HG02981 (cell line): ENCODE measurements at regions not wholly inside any gene's neighbourhood (a gene's known extent, or its start where the extent isn't known, plus 50 kb on each side); places are given as distances from the start of the nearest gene placed in this dataset.

ENCODE experiments used
- ATAC-seq: cut with Tn5 transposase; IDR thresholded peaks from one replicate; pipeline ENCODE4 v1.9.1; 2021; ENCODE audit warnings: mild to moderate bottlenecking, moderate library complexity; ENCODE audit not compliant: unreplicated experiment

- no peak for ATAC-seq
These were observed 111.0 kb upstream of the PTCH1 start for GRCh38 chr9:95627802-95628201.

DNA sequence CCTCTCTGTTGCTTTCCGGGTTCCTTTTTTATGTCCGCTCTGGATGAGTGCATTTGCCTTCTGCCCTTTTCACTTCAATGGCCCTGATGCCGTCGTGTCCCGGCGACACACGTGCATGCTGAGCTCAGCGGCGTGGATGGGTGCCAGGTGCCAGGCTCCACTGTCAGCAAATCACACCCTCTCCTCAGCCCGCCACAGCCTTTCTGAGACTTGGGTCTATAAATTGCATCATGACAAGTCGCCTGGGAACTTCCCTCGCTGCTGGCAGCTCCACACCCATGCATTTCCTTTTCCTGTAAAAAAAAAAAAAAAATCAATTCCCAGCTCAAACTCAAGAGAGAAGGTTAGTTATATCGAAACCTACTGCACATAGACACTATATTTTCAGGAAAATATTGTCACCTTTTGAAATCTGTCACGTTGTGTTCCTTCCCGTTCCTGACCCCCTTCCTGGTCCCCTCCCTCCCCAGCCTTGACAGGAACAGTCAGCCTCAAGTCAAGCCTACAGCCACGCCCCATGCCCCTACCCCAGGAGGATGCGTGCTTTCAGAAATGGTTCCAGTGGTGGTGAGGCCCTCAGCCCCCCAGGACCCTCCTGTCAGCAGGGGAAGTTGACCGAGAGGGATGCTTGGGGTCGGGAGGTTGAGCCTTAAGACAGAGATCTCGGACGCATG lies 110.3 kb upstream of the PTCH1 start:
- no peak for ATAC-seq

- no peak for ATAC-seq
These were observed 109.6 kb upstream of the PTCH1 start for GRCh38 chr9:95626341-95626740.

GRCh38 chr9:95623640-95624039 lies 106.9 kb upstream of the PTCH1 start:
- no peak for ATAC-seq

DNA sequence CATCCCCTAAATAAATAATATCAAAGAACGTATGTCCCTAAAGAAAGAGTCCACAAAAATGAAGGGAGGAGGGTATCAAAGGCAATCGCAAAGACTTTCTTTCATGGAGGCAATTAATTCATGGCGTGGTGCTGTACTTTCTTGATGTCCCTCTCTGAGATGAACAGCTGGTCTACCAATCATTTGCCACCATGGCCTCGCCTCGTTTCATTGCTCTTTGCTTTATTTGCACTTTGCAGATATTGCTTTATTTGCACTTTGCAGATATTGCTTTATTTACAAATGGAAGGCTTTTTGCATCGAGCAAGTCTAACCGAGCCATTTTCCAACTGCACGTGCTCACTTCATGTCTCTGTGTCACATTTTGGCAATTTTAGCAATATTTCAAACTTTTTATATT lies 104.0 kb upstream of the PTCH1 start:
- ATAC-seq, result no peak

GRCh38 chr9:95620314-95620713 lies 103.5 kb upstream of the PTCH1 start:
- ATAC-seq, result no peak

DNA sequence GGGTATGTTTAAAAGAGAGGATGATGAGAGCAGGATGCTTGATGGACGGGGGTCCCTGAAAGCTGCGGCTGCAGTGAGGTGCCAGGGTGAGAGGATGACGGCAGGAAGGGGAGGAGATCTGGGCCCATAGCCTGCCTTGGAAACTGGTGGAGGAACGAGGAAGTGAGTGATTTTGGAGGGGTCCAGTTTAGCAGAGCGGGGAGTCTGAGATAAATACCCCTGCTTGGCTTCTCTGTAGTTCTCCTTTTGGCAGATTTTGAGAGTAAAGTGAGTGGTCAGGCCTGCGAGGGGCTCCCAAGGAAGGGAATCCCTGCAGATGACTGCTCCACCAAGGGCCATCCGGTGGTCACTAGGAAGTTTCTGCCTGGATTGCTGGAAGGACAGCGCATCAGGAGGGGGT lies 98.5 kb upstream of the PTCH1 start:
- no peak for ATAC-seq

DNA sequence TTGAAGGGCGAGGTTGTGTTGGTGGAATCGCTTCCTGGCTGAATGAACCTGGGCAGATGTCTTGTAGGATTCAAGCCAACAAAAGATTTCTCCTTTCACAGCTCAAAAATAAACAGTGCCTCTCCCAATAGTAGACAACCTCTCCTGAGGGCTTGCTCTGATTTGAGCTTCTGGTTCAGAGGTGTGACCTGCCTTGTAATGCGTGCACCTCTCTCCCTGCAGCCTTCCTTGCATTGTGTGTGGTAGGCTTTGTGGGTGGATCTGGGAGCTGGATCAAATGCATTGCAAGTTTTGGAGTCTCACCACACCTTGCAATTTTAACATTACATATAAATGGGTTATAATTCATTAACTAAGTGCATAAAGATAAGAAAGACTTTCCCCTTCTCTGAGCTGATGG lies 96.9 kb upstream of the PTCH1 start:
- ATAC-seq, result no peak

DNA sequence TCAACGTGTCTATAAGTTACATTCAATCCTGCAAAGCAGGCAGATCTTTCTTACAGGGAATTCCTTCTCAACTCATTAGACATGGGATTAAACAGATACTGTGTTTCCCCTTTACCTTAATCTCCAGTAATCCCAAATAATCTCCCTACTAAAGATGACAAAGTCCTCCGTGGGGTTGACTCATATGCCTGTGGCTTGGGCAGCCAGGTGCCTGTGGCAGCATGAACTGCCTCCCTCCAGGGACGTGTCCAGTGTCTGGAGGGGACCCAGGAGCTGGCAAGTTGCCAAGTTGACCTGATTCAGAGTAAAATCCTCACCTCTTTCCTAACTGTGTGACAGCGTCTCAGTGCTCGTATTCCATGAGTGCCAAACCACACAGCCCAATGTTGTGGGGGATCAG lies 94.6 kb upstream of the PTCH1 start:
- no peak for ATAC-seq

- ATAC-seq, result no peak
These were observed 93.4 kb upstream of the PTCH1 start for GRCh38 chr9:95610006-95610785.

DNA sequence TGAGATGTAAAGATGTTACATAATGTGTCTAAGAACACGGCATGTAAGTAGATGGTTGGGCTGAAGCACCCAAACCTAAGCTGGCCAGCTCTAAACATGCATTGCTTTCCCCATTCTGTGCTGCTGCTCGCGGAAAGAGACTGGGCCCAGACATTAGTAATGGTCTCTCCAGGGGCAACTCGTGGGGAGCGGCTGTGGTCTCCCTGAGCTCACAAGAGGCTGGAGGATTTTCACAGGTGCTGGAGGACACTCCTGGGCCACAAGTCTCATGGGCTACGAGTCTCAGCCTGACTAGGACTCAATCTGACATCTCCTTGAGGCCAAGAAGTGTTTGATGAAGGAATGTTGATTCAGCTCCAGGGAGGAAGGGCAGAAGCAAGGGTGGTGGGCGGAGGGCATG lies 92.7 kb upstream of the PTCH1 start:
- ATAC-seq, result no peak

- ATAC-seq, result no peak
These were observed 91.6 kb upstream of the PTCH1 start for GRCh38 chr9:95608341-95608740.

GRCh38 chr9:95607507-95607906 lies 90.7 kb upstream of the PTCH1 start:
- ATAC-seq, result no peak

DNA sequence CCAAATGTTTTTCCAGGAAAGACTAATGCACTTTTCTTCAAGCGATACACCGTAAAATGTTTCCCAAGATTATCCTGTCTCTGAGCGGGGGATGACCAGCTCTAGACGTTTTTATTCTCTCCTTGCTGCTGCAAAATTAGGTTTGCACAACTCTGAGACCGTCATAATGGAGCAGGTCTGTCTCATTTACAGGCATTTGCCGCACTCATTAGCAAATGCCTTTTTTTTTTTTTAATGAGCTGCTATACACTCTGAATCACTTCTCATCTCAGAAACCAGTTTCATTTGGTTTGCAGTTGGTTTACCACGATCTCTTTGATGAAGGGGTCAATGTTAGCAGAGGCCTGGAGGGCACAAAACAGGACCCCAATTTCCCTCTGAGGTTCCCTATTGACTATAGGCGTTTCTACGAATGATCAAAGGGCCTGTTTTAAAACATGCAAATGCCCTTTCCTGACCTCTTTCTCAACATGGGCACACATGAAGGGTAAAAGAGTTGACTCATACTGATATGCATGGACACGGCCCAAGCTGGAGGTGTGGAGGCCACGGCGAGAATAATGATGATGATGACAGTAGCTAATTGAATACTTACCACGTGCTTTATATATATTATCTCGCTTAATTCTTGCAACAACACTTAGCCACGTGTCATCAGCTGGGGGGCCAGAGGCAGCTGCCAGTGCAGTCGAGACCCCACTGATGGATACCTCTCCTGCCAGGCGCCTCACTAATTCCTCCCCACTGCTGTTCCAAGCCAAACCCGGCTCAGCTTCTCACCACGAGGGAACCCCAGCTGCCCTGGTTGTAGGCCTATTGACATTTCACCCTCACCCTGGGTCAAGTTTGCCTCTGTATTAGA lies 89.9 kb upstream of the PTCH1 start:
- ATAC-seq, result no peak

DNA sequence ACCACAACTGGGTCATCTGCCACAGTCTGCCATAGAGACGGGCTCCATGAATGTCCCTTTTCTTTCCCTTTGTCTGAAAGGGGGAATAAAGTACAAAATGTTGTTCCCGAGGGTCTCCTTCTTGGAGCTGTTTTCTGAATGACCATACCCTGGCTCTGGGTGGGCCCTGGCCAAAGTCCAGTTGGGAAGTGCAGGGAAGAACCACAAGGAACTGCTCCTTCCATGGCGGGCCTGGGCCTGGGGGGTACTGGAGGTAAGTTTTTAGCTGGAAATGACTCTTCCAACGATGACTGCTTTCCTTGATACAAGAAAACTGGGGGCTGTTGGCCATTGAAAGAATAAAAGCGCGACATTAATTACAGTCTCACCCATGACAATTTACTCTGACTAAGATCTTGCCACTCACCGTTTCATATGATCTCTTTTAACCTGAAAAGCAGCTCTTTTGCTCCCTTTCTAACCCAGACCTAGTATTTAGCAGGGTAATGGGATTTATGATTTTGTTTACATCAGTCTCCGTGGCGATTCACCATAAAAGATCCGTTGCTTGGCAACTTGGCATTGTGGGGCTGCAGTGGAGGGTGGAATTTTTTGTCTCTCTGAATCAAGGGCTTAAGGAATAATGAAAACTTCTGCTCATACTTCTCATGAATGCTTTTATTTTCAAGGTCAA lies 89.2 kb upstream of the PTCH1 start:
- no peak for ATAC-seq

DNA sequence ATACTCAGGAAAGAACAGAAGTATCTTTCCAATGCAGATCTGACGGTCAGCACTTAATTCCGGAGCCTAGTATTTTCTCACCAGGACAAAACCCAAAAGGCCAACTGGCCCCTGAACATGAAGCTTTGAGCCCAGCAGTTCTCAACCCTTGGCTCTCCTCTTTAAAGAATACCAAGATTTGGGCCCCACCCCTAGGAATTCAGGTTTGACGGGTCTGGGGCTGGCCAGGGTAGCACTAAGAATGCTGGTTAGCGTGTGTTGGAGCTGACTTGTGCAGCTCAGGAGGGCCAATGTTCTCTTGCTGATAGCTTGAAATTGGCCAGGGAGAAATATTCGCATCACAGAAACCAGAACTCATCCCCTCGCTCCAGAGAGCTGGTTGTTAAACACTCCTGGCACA lies 88.3 kb upstream of the PTCH1 start:
- ATAC-seq, result no peak

DNA sequence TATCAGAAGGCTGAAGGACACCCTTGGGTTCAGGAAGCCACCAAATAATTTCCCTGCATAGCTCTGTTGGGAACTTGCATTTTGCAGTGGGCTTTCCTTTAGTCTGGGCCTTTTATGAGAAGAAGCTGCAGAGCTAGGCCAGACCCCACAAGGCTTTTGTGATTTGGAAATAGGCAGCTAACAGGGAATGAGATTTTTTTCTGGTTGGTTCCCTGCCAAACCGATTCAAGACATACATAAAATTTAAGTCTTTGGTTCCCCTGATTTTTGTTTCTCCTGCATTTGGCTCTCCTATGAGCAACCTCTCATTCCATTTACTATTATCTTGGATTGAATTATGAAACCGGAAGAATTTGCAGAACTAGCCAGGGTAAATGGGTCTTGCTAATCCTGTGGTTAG lies 81.5 kb upstream of the PTCH1 start:
- no peak for ATAC-seq

- ATAC-seq, result no peak
These were observed 79.0 kb upstream of the PTCH1 start for GRCh38 chr9:95595721-95596295.

DNA sequence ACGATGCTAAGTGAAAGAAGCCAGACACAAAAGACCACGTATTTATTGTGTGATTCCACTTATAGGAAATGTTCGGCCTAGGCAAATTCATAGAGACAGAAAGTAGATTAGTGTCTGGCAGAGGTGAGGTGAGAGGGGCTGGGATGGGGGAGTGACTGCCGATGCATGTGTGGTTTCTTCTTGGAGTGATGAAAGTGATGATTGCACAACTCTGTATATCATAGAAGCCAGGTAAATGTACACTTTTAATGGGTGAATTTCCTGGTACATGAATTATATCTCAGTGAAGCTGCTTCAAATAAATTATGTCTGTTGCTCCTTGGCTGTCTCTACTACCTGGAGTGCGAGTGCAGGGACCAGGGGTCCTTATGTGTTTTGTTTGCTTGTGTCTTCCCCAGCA lies 76.2 kb upstream of the PTCH1 start:
- ATAC-seq, result no peak

DNA sequence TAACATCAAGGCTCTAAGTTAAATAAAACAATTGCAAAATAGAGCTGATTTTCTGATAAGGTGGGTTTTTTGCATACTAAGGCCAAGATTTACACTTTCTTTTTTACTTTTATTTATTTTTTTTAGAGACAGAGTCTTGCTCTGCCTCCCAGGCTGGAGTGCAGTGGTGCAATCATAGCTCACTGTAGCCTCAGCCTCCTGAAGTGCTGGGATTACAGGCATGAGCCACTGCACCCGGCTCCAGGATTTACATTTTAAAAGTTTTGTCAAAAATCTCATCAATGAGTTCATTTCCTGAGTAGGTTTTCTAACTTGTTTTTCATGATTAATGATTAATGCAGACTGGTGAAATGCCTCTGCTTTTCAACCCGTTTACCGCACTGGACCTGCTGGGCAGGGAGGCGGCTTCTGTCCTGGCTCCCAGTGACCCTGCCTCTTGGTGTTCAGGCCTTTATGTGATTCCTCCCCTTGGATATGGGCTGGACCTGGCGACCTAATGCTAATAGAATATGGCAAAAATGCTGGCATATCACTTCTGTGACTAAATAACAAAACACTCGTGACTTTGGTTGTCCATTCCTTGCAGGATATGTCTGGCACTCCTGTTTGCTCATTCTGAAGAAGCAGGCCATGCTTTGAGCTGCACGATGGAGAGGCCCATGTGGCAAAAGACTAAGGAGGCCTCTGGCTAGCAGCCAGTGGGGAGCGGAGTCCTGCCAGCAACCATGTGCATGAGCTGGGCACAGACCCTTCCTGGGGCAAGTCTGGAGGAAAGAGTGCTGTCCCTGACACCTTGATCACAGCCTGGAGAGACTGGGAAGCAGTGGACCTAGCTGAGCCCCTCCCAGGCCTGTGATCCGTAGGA lies 72.2 kb upstream of the PTCH1 start:
- ATAC-seq, result no peak
